HepG2 (cell line): ENCODE measurements at regions not wholly inside any gene's neighbourhood (a gene's known extent, or its start where the extent isn't known, plus 50 kb on each side); places are given as distances from the start of the nearest gene placed in this dataset.

Source experiments
- ATAC-seq: fragments of 200-7000 bp; cut with Tn5 transposase; 3 replicates; pipeline ENCODE4 v1.9.1; 2020; ENCODE audit warnings: mild to moderate bottlenecking, moderate library complexity
- BruUV-seq: library from RNA; stranded (reverse); fragments of 400-500 nt; replicated peaks from 2 replicates; lab custom pipeline; 2021; lab: Mats Ljungman, UMichigan
- CTCF ChIA-PET: fragments of 300-600 bp; formaldehyde crosslinking; extraction: SDS; loops from one replicate; lab custom pipeline; 2021; ENCODE audit warnings: low total read pairs, inconsistent platforms, low intra/inter-chr PET ratio; lab: Yijun Ruan, JAX
- POLR2A ChIA-PET: fragments of 350-600 bp; sonication (Branson Sonifier 250); formaldehyde crosslinking; loops from one replicate; lab custom pipeline; 2020; ENCODE audit warnings: antibody characterized with exemption, inconsistent platforms; lab: Yijun Ruan, JAX
- DNase-seq: peaks from one replicate; pipeline ENCODE4 v3.0.0-alpha.2; 2015; ENCODE audit warnings: low spot score
- FAIRE-seq: peaks from 3 replicates; lab custom pipeline; 2011; peaks lifted over from hg19 to GRCh38; lab: Jason Lieb, UNC
- H2AFZ ChIP-seq: one replicate; pipeline ENCODE4 v1.6.1; 2011; ENCODE audit warnings: low read length, inconsistent platforms
- H3K27ac ChIP-seq: fragments of 300-600 bp; 3 replicates; pipeline ENCODE4 v1.8.0; 2011; ENCODE audit warnings: mixed run types, mild to moderate bottlenecking, mixed read lengths, low read length, inconsistent platforms; ENCODE audit not compliant: insufficient read depth; ENCODE audit errors: extremely low read length
- H3K27me3 ChIP-seq, 2 experiments: fragments of 200-600 bp in 1 of 2; 2 replicates in 1 of 2; 3 replicates in 1 of 2; pipeline versions ENCODE4 v1.6.0 to v1.8.0; 2011; ENCODE audit warnings: low read length in 2 of 2, mild to moderate bottlenecking in 2 of 2, moderate library complexity in 2 of 2, inconsistent platforms in 1 of 2; ENCODE audit not compliant: insufficient read depth in 2 of 2, control insufficient read depth in 1 of 2
- H3K36me3 ChIP-seq, 2 experiments: fragments of 200-600 bp in 1 of 2; replicated peaks in 1 of 2; 2 replicates in 1 of 2; 3 replicates in 1 of 2; pipeline versions ENCODE4 v1.5.1 to v1.8.0; 2011; ENCODE audit warnings: low read length in 2 of 2, inconsistent platforms in 1 of 2; ENCODE audit not compliant: insufficient read depth in 2 of 2, control insufficient read depth in 1 of 2
- H3K4me1 ChIP-seq: 2 replicates; pipeline ENCODE4 v1.5.1; 2012; ENCODE audit warnings: low read length, inconsistent platforms; ENCODE audit not compliant: insufficient read depth
- H3K4me2 ChIP-seq: 2 replicates; pipeline ENCODE4 v1.6.0; 2011; ENCODE audit warnings: low read depth, low read length, inconsistent platforms
- H3K4me3 ChIP-seq, 3 experiments: fragments of 200-600 bp in 1 of 3; sonication (generic), shearing (Covaris generic) in 1 of 3; replicated peaks in 1 of 3; 2 replicates each; pipeline ENCODE4 v1.5.1; 2011 to 2016; ENCODE audit warnings: low read length in 3 of 3, inconsistent platforms in 2 of 3, low read depth in 2 of 3, mild to moderate bottlenecking in 2 of 3, control low read depth in 1 of 3, mixed read lengths in 1 of 3; ENCODE audit not compliant: insufficient read depth in 1 of 3
- H3K79me2 ChIP-seq: one replicate; pipeline ENCODE4 v1.6.1; 2011; ENCODE audit warnings: low read length, inconsistent platforms; ENCODE audit not compliant: insufficient read depth
- H3K9ac ChIP-seq: 2 replicates; pipeline ENCODE4 v1.6.0; 2011; ENCODE audit warnings: mild to moderate bottlenecking, low read depth, low read length, inconsistent platforms; ENCODE audit not compliant: insufficient read depth
- H3K9me3 ChIP-seq: 2 replicates; pipeline ENCODE4 v1.5.1; 2012; ENCODE audit warnings: mild to moderate bottlenecking, low read length
- H4K20me1 ChIP-seq: 2 replicates; pipeline ENCODE4 v1.6.0; 2011; ENCODE audit warnings: inconsistent platforms, mild to moderate bottlenecking, low read length, moderate library complexity; ENCODE audit not compliant: insufficient read depth
- FOXM1 ChIP-seq: sonication (generic); formaldehyde crosslinking; IDR thresholded peaks from 2 replicates; pipeline ENCODE4 v1.5.0; 2020; ENCODE audit warnings: missing genetic modification reagents
- MTERF4 ChIP-seq: sonication (generic); formaldehyde crosslinking; IDR thresholded peaks from 2 replicates; pipeline ENCODE4 v1.8.0; 2023; ENCODE audit warnings: mild to moderate bottlenecking, missing genetic modification reagents
- NR2F2 ChIP-seq: IDR thresholded peaks from 2 replicates; pipeline ENCODE4 v1.6.1; 2012; ENCODE audit warnings: low read depth, inconsistent platforms, borderline replicate concordance
- PAWR ChIP-seq: sonication (generic); formaldehyde crosslinking; IDR thresholded peaks from 2 replicates; pipeline ENCODE4 v1.4.0; 2020; ENCODE audit warnings: missing genetic modification reagents, mild to moderate bottlenecking, borderline replicate concordance
- ZBTB10 ChIP-seq: sonication (generic); formaldehyde crosslinking; IDR thresholded peaks from 2 replicates; pipeline ENCODE4 v1.4.0; 2020; ENCODE audit warnings: missing genetic modification reagents, borderline replicate concordance
- ZBTB34 ChIP-seq: sonication (generic); formaldehyde crosslinking; IDR thresholded peaks from 2 replicates; pipeline ENCODE4 v1.8.0; 2022; ENCODE audit warnings: mild to moderate bottlenecking, missing genetic modification reagents
- ZNF234 ChIP-seq: sonication (generic); formaldehyde crosslinking; conservative IDR thresholded peaks from 2 replicates; pipeline ENCODE4 v1.5.1; 2020; ENCODE audit warnings: mild to moderate bottlenecking, missing genetic modification reagents
- ZNF292 ChIP-seq: sonication (generic); formaldehyde crosslinking; IDR thresholded peaks from 2 replicates; pipeline ENCODE4 v1.8.1; 2022; ENCODE audit warnings: mild to moderate bottlenecking, low read depth, missing genetic modification reagents, borderline replicate concordance
- ZNF564 ChIP-seq: sonication (generic); formaldehyde crosslinking; IDR thresholded peaks from 2 replicates; pipeline ENCODE4 v1.8.1; 2023; ENCODE audit warnings: mild to moderate bottlenecking, missing genetic modification reagents
- WGBS: methylation state at CpG from one replicate; pipeline ENCODE4 v1.1.6; 2017; ENCODE audit warnings: low lambda C conversion rate; 5-methylcytosine and 5-hydroxymethylcytosine counted together
- in situ Hi-C: cut with HindIII; loops from 2 replicates; pipeline ENCODE4 v1.10.0; 2017; ENCODE audit warnings: low pct_unique_long_range_greater_than_20kb; ENCODE audit not compliant: extremely low pct_ligation_motif_present
- intact Hi-C: fragments of 100-400 bp; cut with micrococcal nuclease; formaldehyde crosslinking; loops from one replicate; pipeline ENCODE4 v1.10.0; 2022; ENCODE audit not compliant: unreplicated experiment
- TF ChIP-seq, protein P1 (sequence below): sonication (generic); formaldehyde crosslinking; IDR thresholded peaks from 2 replicates; pipeline ENCODE4 v1.8.1; 2022; ENCODE audit warnings: low read depth, mild to moderate bottlenecking, missing genetic modification reagents

DNA sequence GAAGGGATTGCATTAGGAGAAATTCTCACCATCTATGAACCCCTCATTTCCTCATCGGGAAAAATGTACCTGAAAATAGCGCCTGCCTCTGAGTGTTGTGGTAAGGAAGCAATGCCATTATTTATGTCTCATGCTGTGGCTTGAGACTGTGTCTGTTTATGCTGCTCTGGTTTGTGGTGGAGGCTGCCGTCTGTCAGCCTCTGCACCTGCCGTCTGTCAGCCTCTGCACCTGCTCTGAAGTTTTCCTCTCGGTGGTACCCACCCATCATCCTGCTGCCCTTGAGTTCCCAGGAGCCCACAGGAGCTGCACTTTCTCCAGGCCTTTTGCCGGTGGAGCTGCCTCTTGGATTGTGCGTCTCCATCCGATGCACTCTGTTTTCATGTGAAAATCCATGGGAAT, 68.5 kb upstream of the PPP2R3B start:
- no peak overlapping the region for H2AFZ ChIP-seq
- no peaks in the 10 kb centered on the region for H3K36me3 ChIP-seq
- no peak for ATAC-seq
- no peaks in the 10 kb centered on the region for H3K79me2 ChIP-seq
- 37% methylated on average over 8 of the region's 8 CpGs for WGBS
- H3K9me3 ChIP-seq = no peaks in the 10 kb centered on the region
- H4K20me1 ChIP-seq = no peaks in the 10 kb centered on the region
- no peak overlapping the region for H3K9ac ChIP-seq
- CTCF ChIA-PET = no interaction called here
- H3K4me1 ChIP-seq = no peaks in the 10 kb centered on the region
- DNase-seq = no peak
- H3K4me3 ChIP-seq = no peak overlapping the region
- intact Hi-C loops = no loop called here
- POLR2A ChIA-PET = no interaction called here
- no peak for TF ChIP-seq ZNF234
- TF ChIP-seq ZNF564 (CRISPR knock-in tag) = no peak
- TF ChIP-seq PAWR (CRISPR knock-in tag) = no peak
- no peak for TF ChIP-seq FOXM1
- no peak for TF ChIP-seq ZBTB34
- TF ChIP-seq ZBTB10 (CRISPR knock-in tag) = no peak
- no peak for TF ChIP-seq NR2F2
- TF ChIP-seq, protein P1, sequence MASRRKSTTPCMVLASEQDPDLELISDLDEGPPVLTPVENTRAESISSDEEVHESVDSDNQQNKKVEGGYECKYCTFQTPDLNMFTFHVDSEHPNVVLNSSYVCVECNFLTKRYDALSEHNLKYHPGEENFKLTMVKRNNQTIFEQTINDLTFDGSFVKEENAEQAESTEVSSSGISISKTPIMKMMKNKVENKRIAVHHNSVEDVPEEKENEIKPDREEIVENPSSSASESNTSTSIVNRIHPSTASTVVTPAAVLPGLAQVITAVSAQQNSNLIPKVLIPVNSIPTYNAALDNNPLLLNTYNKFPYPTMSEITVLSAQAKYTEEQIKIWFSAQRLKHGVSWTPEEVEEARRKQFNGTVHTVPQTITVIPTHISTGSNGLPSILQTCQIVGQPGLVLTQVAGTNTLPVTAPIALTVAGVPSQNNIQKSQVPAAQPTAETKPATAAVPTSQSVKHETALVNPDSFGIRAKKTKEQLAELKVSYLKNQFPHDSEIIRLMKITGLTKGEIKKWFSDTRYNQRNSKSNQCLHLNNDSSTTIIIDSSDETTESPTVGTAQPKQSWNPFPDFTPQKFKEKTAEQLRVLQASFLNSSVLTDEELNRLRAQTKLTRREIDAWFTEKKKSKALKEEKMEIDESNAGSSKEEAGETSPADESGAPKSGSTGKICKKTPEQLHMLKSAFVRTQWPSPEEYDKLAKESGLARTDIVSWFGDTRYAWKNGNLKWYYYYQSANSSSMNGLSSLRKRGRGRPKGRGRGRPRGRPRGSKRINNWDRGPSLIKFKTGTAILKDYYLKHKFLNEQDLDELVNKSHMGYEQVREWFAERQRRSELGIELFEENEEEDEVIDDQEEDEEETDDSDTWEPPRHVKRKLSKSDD (CRISPR knock-in tag) = no peak
- TF ChIP-seq ZNF292 (CRISPR knock-in tag) = no peak
- TF ChIP-seq MTERF4 (CRISPR knock-in tag) = no peak
- H3K27ac ChIP-seq = no peak overlapping the region
- no peak overlapping the region for H3K4me2 ChIP-seq
- BruUV-seq = no TSS peak
- H3K27me3 ChIP-seq = peaks cover 0 to 8% of the 10 kb centered on the region in 2 experiments; a peak in 2 of 5 replicates
- in situ Hi-C loops = no loop called here
- FAIRE-seq = no peak
